ENCODE measurements at regions not wholly inside any gene's neighbourhood (a gene's known extent, or its start where the extent isn't known, plus 50 kb on each side); places are given as distances from the start of the nearest gene placed in this dataset.

DNA sequence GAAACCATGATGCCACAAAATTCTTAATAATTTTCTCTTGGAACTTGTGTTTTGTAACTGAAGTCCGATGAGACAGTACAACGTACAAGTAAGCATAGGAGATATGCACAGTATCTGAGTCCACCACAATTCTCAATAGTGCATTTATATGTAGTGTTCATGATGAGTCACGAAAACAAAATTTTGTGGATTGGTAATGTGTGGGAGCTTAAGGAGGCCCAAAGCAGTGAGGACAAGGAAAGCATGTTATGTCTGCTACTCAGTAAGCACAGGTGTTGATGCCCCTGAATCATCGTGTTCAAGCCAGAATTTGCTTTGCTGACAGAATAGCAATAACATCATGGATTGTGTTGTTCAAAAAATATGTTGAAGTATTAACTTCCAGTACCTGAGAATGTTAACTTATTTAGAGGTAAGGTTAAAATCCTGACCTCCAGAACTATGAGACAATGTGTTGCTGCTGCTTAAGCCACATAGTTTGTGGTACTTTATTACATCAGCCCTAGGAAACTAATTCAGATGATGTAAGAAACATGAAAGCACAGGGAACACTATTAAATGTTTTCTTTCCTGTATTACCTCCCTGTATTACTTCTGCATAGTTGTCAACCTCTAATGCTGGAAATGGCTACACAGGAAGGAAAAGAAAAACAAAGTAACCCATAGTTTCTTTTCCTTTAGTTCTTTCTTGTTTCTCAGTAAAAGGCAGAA, 201.3 kb downstream of the SLITRK6 start:
- no peak for TF ChIP-seq CTCF (conservative IDR thresholded peaks at IDR 0.05)
- TF ChIP-seq EZH2 (IDR thresholded peaks at IDR 0.05; ENCODE audit: low read depth): no peak

All from PC-9 (cell line).